ENCODE measurements at regions not wholly inside any gene's neighbourhood (a gene's known extent, or its start where the extent isn't known, plus 50 kb on each side); places are given as distances from the start of the nearest gene placed in this dataset.

- DNase-seq = no peak
Observed at GRCh38 chr6:138610816-138611215, 111.5 kb upstream of the NHSL1 start.

GRCh38 chr6:138614151-138614550 lies 114.9 kb upstream of the NHSL1 start:
- no peak for DNase-seq

- DNase-seq = no peak
Observed at GRCh38 chr6:138618168-138618567, 118.9 kb upstream of the NHSL1 start.

- DNase-seq = no peak
Observed at GRCh38 chr6:138620630-138621029, 121.3 kb upstream of the NHSL1 start.

- no peak for DNase-seq
Observed at GRCh38 chr6:138622967-138623366, 123.7 kb upstream of the NHSL1 start.

- DNase-seq = no peak
Observed at GRCh38 chr6:138631566-138631965, 132.3 kb upstream of the NHSL1 start.

- DNase-seq = no peak
Observed at GRCh38 chr6:138637822-138638221, 135.7 kb upstream of the CCDC28A start.

- DNase-seq = no peak
Observed at GRCh38 chr6:138638604-138639003, 135.0 kb upstream of the CCDC28A start.

- no peak for DNase-seq
Observed at GRCh38 chr6:138640028-138640427, 133.5 kb upstream of the CCDC28A start.

GRCh38 chr6:138643210-138643609 lies 130.4 kb upstream of the CCDC28A start:
- DNase-seq = no peak

- no peak for DNase-seq
Observed at GRCh38 chr6:138645976-138646640, 127.5 kb upstream of the CCDC28A start.

- no peak for DNase-seq
Observed at GRCh38 chr6:138647006-138647405, 126.6 kb upstream of the CCDC28A start.

GRCh38 chr6:138648127-138648526 lies 125.4 kb upstream of the CCDC28A start:
- DNase-seq = no peak

- no peak for DNase-seq
Observed at GRCh38 chr6:138651491-138651890, 122.1 kb upstream of the CCDC28A start.

GRCh38 chr6:138652824-138653223 lies 120.7 kb upstream of the CCDC28A start:
- no peak for DNase-seq

GRCh38 chr6:138653435-138653834 lies 120.1 kb upstream of the CCDC28A start:
- no peak for DNase-seq

- DNase-seq = no peak
Observed at GRCh38 chr6:138654715-138655634, 118.6 kb upstream of the CCDC28A start.

GRCh38 chr6:138655828-138656227 lies 117.7 kb upstream of the CCDC28A start:
- DNase-seq = no peak

- DNase-seq = peak; percentile 7
Observed at GRCh38 chr6:138656364-138657064, 117.1 kb upstream of the CCDC28A start.

- DNase-seq = no peak
Observed at GRCh38 chr6:138657065-138657425, 116.5 kb upstream of the CCDC28A start.

- no peak for DNase-seq
Observed at GRCh38 chr6:138659998-138660397, 113.6 kb upstream of the CCDC28A start.

GRCh38 chr6:138662471-138662870 lies 111.1 kb upstream of the CCDC28A start:
- DNase-seq = no peak

GRCh38 chr6:138663892-138664291 lies 109.7 kb upstream of the CCDC28A start:
- DNase-seq = no peak

GRCh38 chr6:138664745-138665144 lies 108.8 kb upstream of the CCDC28A start:
- DNase-seq = no peak
